ENCODE measurements at regions not wholly inside any gene's neighbourhood (a gene's known extent, or its start where the extent isn't known, plus 50 kb on each side); places are given as distances from the start of the nearest gene placed in this dataset.

GRCh38 chr14:86619726-86620125 is 1089.8 kb downstream of the FLRT2 start:
- H3K9me3 ChIP-seq (ENCODE audit: control insufficient read depth in 4 of 4, low read length in 3 of 4), result no peaks in the 10 kb centered on the region
- H3K4me1 ChIP-seq (ENCODE audit: control insufficient read depth in 4 of 4, insufficient read depth in 4 of 4, low read length in 3 of 4), result no peaks in the 10 kb centered on the region
- WGBS, result 81% methylated on average over 2 of the region's 2 CpGs

More at GRCh38 chr14:86619726-86620125, 1089.8 kb downstream of the FLRT2 start:
- H3K27ac ChIP-seq (ENCODE audit: low read depth in 1 of 2, low read length in 2 of 2), result no peak overlapping the region
- no peaks in the 10 kb centered on the region for H3K27me3 ChIP-seq (ENCODE audit: control insufficient read depth in 4 of 4, insufficient read depth in 4 of 4, low read length in 3 of 4)
- no peak overlapping the region for H3K4me3 ChIP-seq (ENCODE audit: low read depth in 1 of 3, low read length in 3 of 3)
- no peak for DNase-seq (ENCODE audit: low spot score)
- H3K9ac ChIP-seq (ENCODE audit: low read depth in 1 of 2, low read length in 2 of 2), result no peak overlapping the region
- TF ChIP-seq FOXA2 (IDR thresholded peaks at IDR 0.05) (no peak), GABPA (IDR thresholded peaks at IDR 0.05 in 1 of 2, conservative IDR thresholded peaks at IDR 0.05 in 1 of 2) (no peak), NR2F2 (IDR thresholded peaks at IDR 0.05) (no peak), SP1 (IDR thresholded peaks at IDR 0.05) (no peak), ZBTB33 (IDR thresholded peaks at IDR 0.05) (no peak), MAX (IDR thresholded peaks at IDR 0.05) (no peak), CTCF (IDR thresholded peaks at IDR 0.05; ENCODE audit: low read depth, low read length, missing input control) (no peak), REST (IDR thresholded peaks at IDR 0.05) (no peak), FOXA1 (IDR thresholded peaks at IDR 0.05) (no peak), HNF4A (conservative IDR thresholded peaks at IDR 0.05) (no peak), RAD21 (IDR thresholded peaks at IDR 0.05) (no peak), YY1 (IDR thresholded peaks at IDR 0.05) (no peak), TAF1 (conservative IDR thresholded peaks at IDR 0.05) (no peak), HNF4G (IDR thresholded peaks at IDR 0.05) (no peak)
- H3K36me3 ChIP-seq (ENCODE audit: control insufficient read depth in 4 of 4, insufficient read depth in 3 of 4, low read depth in 1 of 4, low read length in 3 of 4), result no peaks in the 10 kb centered on the region
